Esophagus muscularis mucosa (tissue), 4 donors: ENCODE measurements at regions not wholly inside any gene's neighbourhood (a gene's known extent, or its start where the extent isn't known, plus 50 kb on each side); places are given as distances from the start of the nearest gene placed in this dataset.

ENCODE experiments used
- DNase-seq: peaks from one replicate; pipeline ENCODE4 v3.0.0-alpha.2; 2017; ENCODE audit errors: extremely low spot score
- H3K27ac ChIP-seq, 4 donors: fragments of 200-600 bp; sonication (generic); replicated peaks in 1 of 4; 1 replicate in 3 of 4; 2 replicates in 1 of 4; pipeline ENCODE4 v1.5.1; 2016 to 2019; ENCODE audit warnings: mild to moderate bottlenecking in 1 of 4
- H3K27me3 ChIP-seq, 4 donors: fragments of 200-600 bp; sonication (generic); one replicate each; pipeline versions ENCODE4 v1.5.1 to v1.6.0; 2016 to 2019
- H3K36me3 ChIP-seq, 4 donors: fragments of 200-600 bp; sonication (generic); one replicate each; pipeline ENCODE4 v1.5.1; 2016 to 2019
- H3K4me1 ChIP-seq, 4 donors: fragments of 200-600 bp; sonication (generic); one replicate each; pipeline ENCODE4 v1.5.1; 2016 to 2019
- H3K4me3 ChIP-seq, 4 donors: fragments of 200-600 bp; sonication (generic); 1 replicate in 2 of 4; 2 replicates in 2 of 4; pipeline ENCODE4 v1.5.1; 2016 to 2019; ENCODE audit warnings: mild to moderate bottlenecking in 4 of 4, moderate library complexity in 1 of 4
- H3K9me3 ChIP-seq, 4 donors: fragments of 200-600 bp; sonication (generic); 1 replicate in 3 of 4; 2 replicates in 1 of 4; pipeline ENCODE4 v1.5.1; 2016 to 2019
- CTCF ChIP-seq, 3 experiments: fragments of 200-600 bp in 2 of 3; fragments of 450-650 bp in 1 of 3; sonication (generic) in 2 of 3; IDR thresholded peaks; one replicate each; pipeline ENCODE4 v1.5.1; 2017 to 2019; ENCODE audit warnings: antibody characterized with exemption in 3 of 3, mild to moderate bottlenecking in 2 of 3, moderate library complexity in 1 of 3
- EP300 ChIP-seq: sonication (generic); formaldehyde crosslinking; IDR thresholded peaks from one replicate; pipeline ENCODE4 v1.6.1; 2017; ENCODE audit warnings: antibody characterized with exemption
- POLR2A ChIP-seq: fragments of 450-650 bp; IDR thresholded peaks from one replicate; pipeline ENCODE4 v1.6.1; 2017; ENCODE audit warnings: antibody characterized with exemption, moderate library complexity, mild to moderate bottlenecking, low read depth
- POLR2AphosphoS5 ChIP-seq, 2 donors: sonication (generic); formaldehyde crosslinking; IDR thresholded peaks; one replicate each; pipeline ENCODE4 v1.6.1; 2017; ENCODE audit warnings: antibody characterized with exemption in 2 of 2
- WGBS: methylation state at CpG from one replicate; pipeline ENCODE4 v1.1.5; 2018; 5-methylcytosine and 5-hydroxymethylcytosine counted together
- intact Hi-C: fragments of 100-400 bp; cut with DNase I; formaldehyde crosslinking; loops from one replicate; pipeline ENCODE4 v1.15.1; 2023

DNA sequence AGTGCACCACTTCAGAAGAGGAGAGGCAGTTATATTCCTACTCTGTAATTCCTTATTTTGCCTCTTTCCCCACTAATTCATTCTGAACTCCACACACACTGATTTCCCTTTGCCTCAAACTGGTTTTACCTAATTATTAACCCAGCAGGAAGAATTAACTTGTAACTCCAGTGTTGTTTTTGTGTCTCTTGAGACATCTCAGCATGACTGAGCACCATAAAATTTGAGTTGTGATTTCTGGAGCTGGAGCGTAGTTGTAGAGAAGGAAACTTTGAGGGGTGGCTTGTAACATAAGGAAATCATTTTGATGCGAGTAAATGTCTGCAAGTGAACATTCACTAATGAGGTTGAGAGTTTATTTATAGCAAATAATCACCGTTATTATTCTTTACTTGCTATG lies 265.2 kb downstream of the TMEM38B start:
- intact Hi-C loops: no loop called here
- Histone ChIP-seq H3K4me3 (no peak overlapping the region), H3K27me3 (no peaks in the 10 kb centered on the region), H3K27ac (no peak overlapping the region), H3K36me3 (no peaks in the 10 kb centered on the region), H3K4me1 (no peaks in the 10 kb centered on the region), H3K9me3 (no peaks in the 10 kb centered on the region)
- 45% methylated on average over 3 of the region's 3 CpGs for WGBS
- no peak for TF ChIP-seq EP300
- no peak for TF ChIP-seq CTCF (IDR thresholded peaks at IDR 0.05)
- no peak for TF ChIP-seq POLR2AphosphoS5 (IDR thresholded peaks at IDR 0.05)
- no peak for TF ChIP-seq POLR2A
- no peak for DNase-seq

DNA sequence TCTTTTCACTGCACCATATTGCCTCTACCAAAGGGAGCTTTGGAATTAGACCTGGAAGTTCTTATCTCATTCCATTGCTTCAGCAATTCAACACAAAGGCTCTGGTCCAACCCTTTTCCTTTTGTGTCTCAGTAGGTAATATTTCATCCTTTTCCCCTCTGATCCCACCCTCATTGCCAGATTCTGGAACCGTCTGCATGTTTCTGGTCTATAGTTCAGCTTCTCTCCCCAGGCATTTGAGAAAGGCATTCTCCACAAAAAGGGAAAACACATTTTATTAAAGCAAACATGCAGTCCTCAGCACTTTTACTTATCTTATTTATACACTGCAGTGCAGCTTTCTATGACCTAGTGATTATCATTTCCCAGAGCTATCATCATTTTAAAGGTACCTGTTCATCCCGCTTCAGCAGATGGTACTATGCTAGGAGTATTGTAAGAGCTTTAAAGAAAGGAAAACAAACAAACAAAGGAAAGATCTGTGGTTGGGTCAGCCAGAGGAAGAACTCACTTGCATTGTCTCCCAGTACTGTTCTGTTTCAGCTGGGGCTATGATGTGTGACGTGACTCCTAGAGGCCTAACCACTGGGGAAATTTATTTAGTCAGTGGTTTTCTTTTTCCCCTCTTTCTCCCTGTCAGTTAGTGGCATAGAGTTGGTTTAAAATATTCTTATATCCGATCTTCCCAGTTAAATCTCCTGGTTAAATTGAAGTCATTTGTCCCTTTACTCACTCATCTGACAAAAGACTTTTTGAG lies 269.2 kb downstream of the TMEM38B start:
- Histone ChIP-seq H3K36me3 (no peaks in the 10 kb centered on the region), H3K4me3 (no peak overlapping the region), H3K27me3 (no peaks in the 10 kb centered on the region), H3K27ac (no peak overlapping the region), H3K4me1 (no peaks in the 10 kb centered on the region), H3K9me3 (no peaks in the 10 kb centered on the region)
- TF ChIP-seq POLR2AphosphoS5 (IDR thresholded peaks at IDR 0.05) (no peak), POLR2A (no peak)
- WGBS: 73% methylated on average over 4 of the region's 4 CpGs
- intact Hi-C loops: no loop called here
- no peak for DNase-seq

DNA sequence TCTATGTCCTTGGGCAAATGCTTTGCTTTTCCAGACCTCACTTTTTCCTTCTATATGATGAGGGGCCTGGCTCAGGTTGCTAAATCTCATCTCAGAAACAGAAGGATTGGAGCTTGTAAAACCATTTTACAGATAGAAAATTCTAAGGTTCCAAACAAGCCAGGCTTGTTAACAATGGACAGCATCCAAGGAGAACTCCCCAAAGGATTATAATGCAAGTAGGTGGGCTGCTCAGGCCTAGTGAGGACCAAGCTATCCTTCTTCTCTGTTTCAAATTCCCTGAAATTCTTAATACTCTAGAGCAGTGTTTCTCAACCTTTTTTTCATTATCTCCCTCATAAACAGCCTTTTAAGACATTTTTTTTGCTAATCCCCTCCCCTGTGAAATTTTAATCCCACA lies 269.8 kb downstream of the TMEM38B start:
- intact Hi-C loops: no loop called here

DNA sequence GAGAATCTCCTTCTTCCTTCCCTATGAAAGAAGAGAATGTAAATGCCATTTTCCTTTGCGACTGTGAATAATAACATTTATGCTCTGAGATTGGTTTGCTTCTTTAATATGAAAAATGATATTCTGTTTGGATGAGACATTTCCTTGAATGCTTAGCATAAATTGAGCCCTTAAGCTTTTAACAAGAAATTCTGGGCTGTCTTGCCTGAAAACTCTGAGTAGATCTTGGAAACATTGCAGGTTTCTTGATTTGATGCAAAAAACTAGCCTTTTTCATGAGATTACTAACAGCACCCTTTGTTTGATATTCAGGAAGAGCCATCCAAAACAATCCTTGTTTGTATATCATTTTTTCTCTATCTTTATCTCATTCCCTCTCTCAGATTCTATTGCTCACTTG lies 272.5 kb downstream of the TMEM38B start:
- Histone ChIP-seq H3K27me3 (no peaks in the 10 kb centered on the region), H3K4me3 (no peak overlapping the region), H3K36me3 (no peaks in the 10 kb centered on the region), H3K9me3 (no peaks in the 10 kb centered on the region), H3K4me1 (no peaks in the 10 kb centered on the region), H3K27ac (no peak overlapping the region)
- intact Hi-C loops: no loop called here
- 33% methylated on average over 1 of the region's 1 CpG for WGBS
- no peak for TF ChIP-seq CTCF (IDR thresholded peaks at IDR 0.05)
- no peak for TF ChIP-seq EP300
- no peak for TF ChIP-seq POLR2A
- no peak for TF ChIP-seq POLR2AphosphoS5 (IDR thresholded peaks at IDR 0.05)
- DNase-seq: no peak

More for the DNA sequence above, 269.8 kb downstream of the TMEM38B start:
- H3K36me3 ChIP-seq: no peaks in the 10 kb centered on the region
- no peaks in the 10 kb centered on the region for H3K27me3 ChIP-seq
- no peak for DNase-seq
- H3K4me1 ChIP-seq: no peaks in the 10 kb centered on the region
- TF ChIP-seq CTCF (IDR thresholded peaks at IDR 0.05) (no peak), POLR2AphosphoS5 (IDR thresholded peaks at IDR 0.05) (no peak), POLR2A (no peak), EP300 (no peak)
- no peaks in the 10 kb centered on the region for H3K9me3 ChIP-seq
- H3K4me3 ChIP-seq: no peak overlapping the region
- no peak overlapping the region for H3K27ac ChIP-seq

- Histone ChIP-seq H3K27ac (no peak overlapping the region), H3K27me3 (no peaks in the 10 kb centered on the region), H3K4me3 (no peak overlapping the region), H3K36me3 (no peaks in the 10 kb centered on the region), H3K9me3 (no peaks in the 10 kb centered on the region), H3K4me1 (no peaks in the 10 kb centered on the region)
- intact Hi-C loops: no loop called here
- WGBS: 79% methylated on average over 1 of the region's 1 CpG
- no peak for TF ChIP-seq EP300
- no peak for TF ChIP-seq CTCF (IDR thresholded peaks at IDR 0.05)
- no peak for TF ChIP-seq POLR2A
- TF ChIP-seq POLR2AphosphoS5 (IDR thresholded peaks at IDR 0.05): no peak
- no peak for DNase-seq
These were observed 272.9 kb downstream of the TMEM38B start for GRCh38 chr9:105967248-105967647.
